Smooth muscle cell (in vitro differentiated cells): ENCODE measurements at regions not wholly inside any gene's neighbourhood (a gene's known extent, or its start where the extent isn't known, plus 50 kb on each side); places are given as distances from the start of the nearest gene placed in this dataset.
"Not testable (repeated sequence)": the region's sequence is repeated elsewhere in the genome, so short reads cannot be mapped to it uniquely, and the experiment has no call there.

ENCODE experiments used
- DNase-seq: peaks from one replicate; lab custom pipeline; 2025; ENCODE audit not compliant: unreplicated experiment; lab: John Stamatoyannopoulos, UW
- H2AFZ ChIP-seq: fragments of 200-600 bp; sonication (generic); 2 replicates; pipeline ENCODE4 v1.6.0; 2016; ENCODE audit warnings: antibody characterized with exemption, low read depth, mild to moderate bottlenecking
- H3F3A ChIP-seq: fragments of 200-600 bp; sonication (generic); 2 replicates; pipeline ENCODE4 v1.6.0; 2017; ENCODE audit warnings: antibody characterized with exemption, low read depth
- H3K27ac ChIP-seq: fragments of 200-600 bp; sonication (generic); 2 replicates; pipeline ENCODE4 v1.5.1; 2016; ENCODE audit warnings: low read depth, mild to moderate bottlenecking
- H3K27me3 ChIP-seq: fragments of 200-600 bp; sonication (generic); 2 replicates; pipeline ENCODE4 v1.6.1; 2016; ENCODE audit warnings: low read depth, mild to moderate bottlenecking
- H3K36me3 ChIP-seq: fragments of 200-600 bp; sonication (generic); 2 replicates; pipeline ENCODE4 v1.5.1; 2016; ENCODE audit warnings: low read depth
- H3K4me1 ChIP-seq: fragments of 200-600 bp; sonication (generic); 2 replicates; pipeline ENCODE4 v1.5.1; 2016; ENCODE audit warnings: low read depth
- H3K4me2 ChIP-seq: fragments of 200-600 bp; sonication (generic); 2 replicates; pipeline ENCODE4 v1.6.0; 2016; ENCODE audit warnings: mild to moderate bottlenecking
- H3K4me3 ChIP-seq: fragments of 200-600 bp; sonication (generic); 2 replicates; pipeline ENCODE4 v1.5.1; 2016; ENCODE audit warnings: mild to moderate bottlenecking
- H3K79me2 ChIP-seq: fragments of 200-600 bp; sonication (generic); 2 replicates; pipeline ENCODE4 v1.6.0; 2016; ENCODE audit warnings: low read depth, mild to moderate bottlenecking
- H3K9ac ChIP-seq: fragments of 200-600 bp; sonication (generic); 2 replicates; pipeline ENCODE4 v1.6.0; 2016; ENCODE audit warnings: low read depth
- H3K9me3 ChIP-seq: fragments of 200-600 bp; sonication (generic); replicated peaks from 2 replicates; pipeline ENCODE4 v1.5.1; 2016; ENCODE audit warnings: low read depth
- H4K20me1 ChIP-seq: fragments of 200-600 bp; sonication (generic); 2 replicates; pipeline ENCODE4 v1.6.0; 2016; ENCODE audit warnings: low read depth
- CTCF ChIP-seq: fragments of 200-600 bp; sonication (generic); IDR thresholded peaks from 2 replicates; pipeline ENCODE4 v1.5.1; 2017; ENCODE audit warnings: borderline replicate concordance, mild to moderate bottlenecking, antibody characterized with exemption; ENCODE audit not compliant: insufficient read depth, poor library complexity, severe bottlenecking
- WGBS: methylation state at CpG from one replicate; pipeline ENCODE4 v1.1.7; 2016; ENCODE audit warnings: low lambda C conversion rate; 5-methylcytosine and 5-hydroxymethylcytosine counted together

- 73% methylated on average over 2 of the region's 2 CpGs for WGBS
- Histone ChIP-seq H3K9me3 (no peaks in the 10 kb centered on the region), H3K4me1 (peaks cover 11% of the 10 kb centered on the region), H4K20me1 (no peaks in the 10 kb centered on the region), H3F3A (peaks cover 14% of the 10 kb centered on the region), H3K4me2 (peak overlapping the region; percentile 52), H2AFZ (peak overlapping the region; percentile 76), H3K27me3 (no peaks in the 10 kb centered on the region), H3K9ac (no peak overlapping the region), H3K27ac (peak overlapping the region; percentile 28), H3K4me3 (no peak overlapping the region), H3K36me3 (no peaks in the 10 kb centered on the region), H3K79me2 (no peaks in the 10 kb centered on the region)
- no peak for DNase-seq
- no peak for TF ChIP-seq CTCF
Observed at GRCh38 chr4:137359691-137360315, 172.5 kb downstream of the PCDH18 start.

- H3K36me3 ChIP-seq, H4K20me1 ChIP-seq, H3K9ac ChIP-seq, H3K27me3 ChIP-seq, H3K4me3 ChIP-seq, H3F3A ChIP-seq, H3K4me2 ChIP-seq, H3K27ac ChIP-seq, DNase-seq, H3K9me3 ChIP-seq, H2AFZ ChIP-seq, H3K79me2 ChIP-seq, H3K4me1 ChIP-seq: not testable (repeated sequence)
- WGBS, result 85% methylated on average over 2 of the region's 2 CpGs
Observed at GRCh38 chr4:137354562-137354961, 177.7 kb downstream of the PCDH18 start.

- Histone ChIP-seq H3K4me2 (no peak overlapping the region), H3K27ac (no peak overlapping the region), H4K20me1 (no peaks in the 10 kb centered on the region), H3K9ac (no peak overlapping the region), H3K4me1 (no peaks in the 10 kb centered on the region), H3K4me3 (no peak overlapping the region), H3K36me3 (no peaks in the 10 kb centered on the region), H3K9me3 (no peaks in the 10 kb centered on the region), H3K27me3 (no peaks in the 10 kb centered on the region), H3F3A (no peaks in the 10 kb centered on the region), H3K79me2 (no peaks in the 10 kb centered on the region), H2AFZ (no peak overlapping the region)
- WGBS, result 75% methylated on average over 2 of the region's 2 CpGs
- no peak for TF ChIP-seq CTCF
- no peak for DNase-seq
Observed at GRCh38 chr4:137347371-137347770, 184.9 kb downstream of the PCDH18 start.

GRCh38 chr4:137345597-137345996, 186.7 kb downstream of the PCDH18 start:
- Histone ChIP-seq H4K20me1 (no peaks in the 10 kb centered on the region), H3K4me1 (no peaks in the 10 kb centered on the region), H3K4me3 (no peak overlapping the region), H3K9ac (no peak overlapping the region), H3F3A (no peaks in the 10 kb centered on the region), H3K4me2 (no peak overlapping the region), H2AFZ (no peak overlapping the region), H3K27me3 (no peaks in the 10 kb centered on the region), H3K79me2 (no peaks in the 10 kb centered on the region), H3K27ac (no peak overlapping the region), H3K36me3 (no peaks in the 10 kb centered on the region), H3K9me3 (no peaks in the 10 kb centered on the region)
- no peak for TF ChIP-seq CTCF
- DNase-seq, result no peak
- 100% methylated on average over 1 of the region's 1 CpG for WGBS
